Activated CD4-positive, alpha-beta T cell treated with anti-CD3 and anti-CD28 coated beads, Interleukin-2, amount 50 U/mL, for 24 hours (primary cell): ENCODE measurements at regions not wholly inside any gene's neighbourhood (a gene's known extent, or its start where the extent isn't known, plus 50 kb on each side); places are given as distances from the start of the nearest gene placed in this dataset.

ENCODE experiments used
- DNase-seq, 2 donors: peaks; one replicate each; pipeline ENCODE4 v3.0.0-alpha.2; 2020; ENCODE audit warnings: low read depth in 1 of 2, low spot score in 1 of 2

- no peak for DNase-seq
These were observed 79.1 kb upstream of the GPR12 start for GRCh38 chr13:26839682-26840081.

DNA sequence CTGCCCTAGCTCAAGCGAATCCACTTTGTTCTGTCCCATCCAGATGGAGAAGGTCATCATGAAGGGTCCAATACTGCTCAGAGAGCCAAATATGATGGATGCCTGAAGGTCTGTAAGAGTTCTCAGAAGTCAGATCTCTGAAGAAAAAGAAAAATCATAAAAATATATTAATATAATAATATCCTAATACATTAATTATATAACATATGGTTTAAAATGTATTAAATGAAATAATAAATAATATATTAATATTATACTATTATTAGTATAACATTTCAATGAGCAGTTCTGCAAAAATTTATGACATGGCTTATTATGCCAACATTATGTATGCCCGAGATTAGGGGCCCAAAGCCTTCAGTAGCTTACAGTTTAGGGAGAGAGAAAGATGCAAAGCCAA, 78.2 kb upstream of the GPR12 start:
- DNase-seq = no peak

GRCh38 chr13:26837997-26838396, 77.4 kb upstream of the GPR12 start:
- DNase-seq = no peak

DNA sequence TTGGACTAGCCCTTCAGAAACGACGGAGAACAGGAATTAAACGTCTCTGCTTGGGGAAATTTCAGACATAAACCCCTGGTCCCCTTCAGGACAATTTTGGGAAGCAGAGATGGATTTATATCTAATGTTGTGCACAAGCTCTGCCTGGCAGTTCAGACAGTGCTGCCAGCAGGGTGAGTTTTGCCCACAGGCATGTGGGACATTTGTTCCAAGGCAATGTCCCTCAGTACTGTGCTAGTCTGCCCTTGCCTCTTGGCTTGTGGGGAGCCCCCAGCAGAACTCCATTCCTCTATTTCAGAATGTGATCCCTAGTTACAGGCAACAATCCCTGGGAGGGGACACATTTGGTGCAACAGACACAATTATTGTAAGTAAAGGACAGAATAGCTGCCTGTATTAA, 76.5 kb upstream of the GPR12 start:
- no peak for DNase-seq

GRCh38 chr13:26836626-26837025, 76.0 kb upstream of the GPR12 start:
- DNase-seq = no peak

GRCh38 chr13:26834646-26835045, 74.1 kb upstream of the GPR12 start:
- DNase-seq = no peak

DNA sequence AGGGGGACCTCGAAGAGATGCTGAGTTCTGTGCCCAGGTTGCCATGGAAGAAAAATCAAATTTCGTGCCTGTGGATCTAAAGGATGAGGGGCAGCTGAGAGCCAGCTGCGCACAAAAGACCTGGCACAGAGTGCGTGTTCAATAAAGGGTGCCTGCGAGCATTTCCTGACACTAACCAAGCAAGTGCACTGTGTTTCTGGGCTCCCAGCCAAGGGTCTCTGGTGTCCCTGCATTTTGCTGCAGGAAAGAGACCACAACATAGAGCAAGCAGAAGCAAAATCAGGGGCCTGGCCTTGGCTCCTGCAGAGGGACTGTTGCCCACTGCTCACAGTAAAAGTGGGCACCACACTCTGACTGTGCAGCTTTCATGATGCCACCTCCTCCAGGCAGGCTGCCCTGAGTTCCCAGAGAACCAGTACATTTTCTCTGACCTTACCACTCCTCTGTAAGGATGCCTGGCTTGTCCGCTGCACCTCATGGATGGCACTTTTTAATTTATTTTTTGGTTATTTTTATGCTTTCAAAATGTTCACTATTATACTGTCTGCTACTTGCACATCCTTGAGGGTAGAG, 70.8 kb upstream of the GPR12 start:
- no peak for DNase-seq

DNA sequence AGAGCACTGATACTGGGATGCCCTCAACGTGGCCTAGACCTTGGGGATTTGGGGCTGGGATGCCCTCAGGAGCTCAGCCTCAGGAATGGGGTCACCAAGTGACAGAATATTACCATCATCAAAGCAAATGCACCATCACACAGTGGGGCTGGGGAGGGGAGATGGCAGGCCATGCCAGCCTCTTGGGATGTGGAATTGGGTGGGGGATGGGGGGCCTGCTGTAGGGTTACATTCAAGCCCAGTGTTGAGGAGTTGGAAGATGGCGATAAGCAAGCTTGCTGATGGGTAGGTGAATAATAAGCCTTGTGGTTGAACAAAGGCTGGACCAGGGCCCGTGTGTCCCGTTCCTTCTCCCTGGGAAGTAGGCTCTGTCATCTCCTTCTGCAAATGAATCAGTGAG, 69.1 kb upstream of the GPR12 start:
- DNase-seq = no peak

DNA sequence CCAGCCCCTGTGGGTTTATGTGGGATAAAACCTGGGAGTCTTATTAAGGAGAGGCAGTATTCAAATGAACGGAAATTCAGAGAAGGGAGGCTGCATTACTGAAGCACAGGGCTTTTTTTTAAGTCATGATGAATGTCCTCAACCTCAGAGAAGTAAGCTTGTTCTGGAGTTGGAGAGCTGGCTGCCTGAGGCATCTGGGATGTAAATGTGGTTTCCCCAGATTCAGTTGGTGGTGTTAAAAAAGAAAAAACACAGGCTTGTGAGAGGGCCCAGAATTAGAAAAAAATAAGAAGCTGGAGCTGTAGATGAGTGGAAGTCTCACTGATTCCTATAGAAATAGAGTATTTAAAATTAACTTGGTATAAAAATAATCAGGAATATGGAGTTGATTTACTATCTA, 64.0 kb upstream of the GPR12 start:
- no peak for DNase-seq

DNA sequence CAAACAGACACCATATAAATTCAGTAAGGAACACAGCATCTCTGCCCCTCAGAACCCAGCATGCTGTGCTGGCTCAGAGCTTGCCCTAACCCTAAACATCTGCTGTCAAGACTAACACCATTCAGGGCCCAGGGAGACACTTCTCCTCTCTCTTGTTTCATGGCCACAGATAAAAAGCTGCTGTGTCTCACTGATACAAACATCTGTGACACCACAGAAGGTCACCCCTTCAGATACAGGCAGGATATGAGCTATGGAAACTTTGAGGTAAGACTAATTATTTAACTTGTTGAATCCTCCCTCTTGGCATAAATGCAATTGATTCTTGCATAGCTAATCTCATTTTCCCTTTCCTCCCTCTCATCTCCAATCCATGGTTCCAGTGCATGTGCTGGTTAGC, 61.6 kb upstream of the GPR12 start:
- no peak for DNase-seq

DNA sequence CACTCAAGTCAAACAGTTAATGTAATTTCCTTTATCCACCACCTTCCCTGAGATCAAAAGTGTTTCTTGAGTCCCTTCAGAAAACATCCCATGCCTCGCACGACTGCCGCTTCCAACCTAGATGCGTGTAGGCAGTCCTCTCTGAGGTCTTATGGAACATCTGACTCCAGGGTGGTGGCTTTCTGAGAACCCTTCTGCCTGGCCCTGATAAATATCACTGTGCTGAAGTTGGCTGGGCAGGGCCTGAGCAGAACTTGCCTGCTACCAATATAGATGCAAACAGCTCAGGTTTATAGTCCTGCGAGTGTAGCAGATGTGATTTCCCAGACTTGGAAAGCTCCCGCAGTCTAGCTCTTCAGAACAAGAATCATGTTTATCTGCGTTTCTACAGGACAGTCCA, 61.1 kb upstream of the GPR12 start:
- DNase-seq = no peak

DNA sequence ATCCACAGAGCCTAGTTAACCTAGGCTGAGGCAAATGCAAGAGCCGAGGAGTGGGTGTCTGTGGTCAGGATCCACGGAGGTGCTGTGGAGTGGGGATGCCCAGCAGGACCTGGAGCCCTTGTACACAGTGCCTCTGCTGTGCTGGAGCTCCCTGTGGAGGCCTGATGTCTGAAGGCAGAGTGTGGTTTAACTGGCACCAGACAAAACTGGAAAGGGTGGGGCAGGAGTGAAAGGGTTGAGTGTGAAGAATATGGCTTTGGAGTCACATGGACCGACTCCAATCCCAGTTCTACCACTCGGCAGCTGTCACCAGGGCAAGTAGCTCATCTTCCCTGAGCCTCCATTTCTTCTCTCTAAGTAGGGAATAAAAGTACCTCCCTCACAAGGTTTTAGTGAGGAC, 60.3 kb upstream of the GPR12 start:
- DNase-seq = no peak

DNA sequence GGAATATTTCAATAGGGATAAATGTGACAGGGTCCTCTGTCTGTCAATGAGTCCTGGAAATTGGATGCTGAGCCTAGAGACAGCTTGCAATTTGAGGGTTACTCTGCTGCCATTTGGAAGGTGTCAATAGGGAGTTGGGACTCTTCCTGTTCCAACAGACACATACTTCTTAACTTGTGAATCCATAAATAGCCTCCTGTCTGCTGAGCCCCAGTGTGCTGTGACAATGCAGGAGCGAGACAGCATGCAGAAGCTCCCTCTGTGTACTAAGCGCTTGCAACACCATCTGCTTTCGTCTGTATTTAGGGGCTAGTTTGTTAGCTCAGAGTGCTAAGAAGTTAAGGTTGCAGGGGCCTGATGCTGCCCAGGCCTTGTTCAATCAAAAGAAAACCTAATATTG, 58.5 kb upstream of the GPR12 start:
- DNase-seq = no peak

DNA sequence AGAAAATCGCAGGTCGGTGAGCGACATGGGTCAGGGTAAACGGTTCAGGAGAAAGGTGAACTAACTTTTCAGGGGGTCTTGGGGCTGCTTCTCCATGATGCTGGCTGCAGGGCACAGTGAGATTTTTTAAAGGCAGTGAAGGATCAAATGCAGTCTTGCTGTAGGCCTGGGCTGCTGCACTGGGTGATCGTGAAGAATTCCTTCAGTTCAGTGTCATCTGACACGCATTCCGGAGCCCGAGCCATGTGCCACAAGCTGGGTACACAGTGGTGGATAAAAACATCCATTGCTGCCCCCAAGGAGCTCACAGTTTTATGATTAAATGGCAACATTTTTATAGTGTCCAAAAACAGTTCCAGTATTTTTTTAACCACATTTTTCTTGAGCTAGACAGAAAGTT, 56.3 kb upstream of the GPR12 start:
- no peak for DNase-seq

GRCh38 chr13:26813980-26814348, 53.4 kb upstream of the GPR12 start:
- no peak for DNase-seq

- DNase-seq = no peak
These were observed 52.9 kb upstream of the GPR12 start for GRCh38 chr13:26813321-26813979.

DNA sequence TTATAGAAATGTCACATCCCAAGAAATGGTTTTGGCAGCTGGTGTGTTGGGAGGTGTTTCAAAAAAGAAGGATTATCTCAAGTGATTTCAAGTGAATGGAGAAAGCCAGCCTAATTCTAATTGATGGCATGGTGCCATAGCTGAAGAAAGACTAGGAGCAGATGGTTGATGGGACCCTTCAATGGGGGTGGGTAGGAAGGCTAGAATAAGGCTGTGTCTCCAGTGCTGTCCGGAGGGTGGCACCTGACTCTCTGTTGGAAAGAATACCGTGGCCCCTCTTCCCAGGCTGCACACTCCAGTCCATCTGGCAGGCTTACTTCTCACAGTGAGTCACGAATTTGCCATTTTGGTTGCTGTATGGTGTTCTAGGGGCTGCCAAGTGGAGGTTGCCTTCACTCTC, 51.0 kb upstream of the GPR12 start:
- DNase-seq = no peak
